Inflammatory macrophage treated with lipopolysaccharide for 1 hour (primary cell): ENCODE measurements at regions not wholly inside any gene's neighbourhood (a gene's known extent, or its start where the extent isn't known, plus 50 kb on each side); places are given as distances from the start of the nearest gene placed in this dataset.

Source experiments
- DNase-seq, 2 donors: peaks; one replicate each; pipeline ENCODE4 v3.0.0-alpha.2; 2020 to 2022

GRCh38 chr2:78034706-78035105 is 512.5 kb upstream of the LRRTM4 start:
- no peak for DNase-seq

GRCh38 chr2:78035804-78036203 is 513.6 kb upstream of the LRRTM4 start:
- no peak for DNase-seq

- no peak for DNase-seq
Observed at GRCh38 chr2:78051480-78051879, 529.3 kb upstream of the LRRTM4 start.

- no peak for DNase-seq
Observed at GRCh38 chr2:78056976-78057375, 534.8 kb upstream of the LRRTM4 start.

GRCh38 chr2:78061301-78061700 is 539.1 kb upstream of the LRRTM4 start:
- no peak for DNase-seq

- no peak for DNase-seq
Observed at GRCh38 chr2:78061732-78062131, 539.6 kb upstream of the LRRTM4 start.

GRCh38 chr2:78063246-78064020 is 541.3 kb upstream of the LRRTM4 start:
- no peak for DNase-seq

- DNase-seq, result no peak
Observed at GRCh38 chr2:78065366-78065765, 543.2 kb upstream of the LRRTM4 start.

- no peak for DNase-seq
Observed at GRCh38 chr2:78068808-78069207, 546.6 kb upstream of the LRRTM4 start.

- DNase-seq, result no peak
Observed at GRCh38 chr2:78070693-78071092, 548.5 kb upstream of the LRRTM4 start.

- no peak for DNase-seq
Observed at GRCh38 chr2:78077633-78078032, 555.5 kb upstream of the LRRTM4 start.

GRCh38 chr2:78082555-78082954 is 560.4 kb upstream of the LRRTM4 start:
- DNase-seq, result no peak

GRCh38 chr2:78093436-78093835 is 571.3 kb upstream of the LRRTM4 start:
- no peak for DNase-seq

- no peak for DNase-seq
Observed at GRCh38 chr2:78109272-78109671, 587.1 kb upstream of the LRRTM4 start.

- no peak for DNase-seq
Observed at GRCh38 chr2:78115291-78115690, 593.1 kb upstream of the LRRTM4 start.

GRCh38 chr2:78118037-78118436 is 595.9 kb upstream of the LRRTM4 start:
- no peak for DNase-seq

- DNase-seq, result no peak
Observed at GRCh38 chr2:78120275-78120674, 598.1 kb upstream of the LRRTM4 start.

- DNase-seq, result no peak
Observed at GRCh38 chr2:78125042-78125441, 602.9 kb upstream of the LRRTM4 start.

- no peak for DNase-seq
Observed at GRCh38 chr2:78127424-78127823, 605.2 kb upstream of the LRRTM4 start.

GRCh38 chr2:78132391-78133370 is 610.5 kb upstream of the LRRTM4 start:
- DNase-seq, result no peak

- DNase-seq, result no peak
Observed at GRCh38 chr2:78145395-78145996, 623.3 kb upstream of the LRRTM4 start.

- no peak for DNase-seq
Observed at GRCh38 chr2:78145997-78146722, 624.0 kb upstream of the LRRTM4 start.

GRCh38 chr2:78147466-78147865 is 625.3 kb upstream of the LRRTM4 start:
- DNase-seq, result no peak
